ENCODE measurements at regions not wholly inside any gene's neighbourhood (a gene's known extent, or its start where the extent isn't known, plus 50 kb on each side); places are given as distances from the start of the nearest gene placed in this dataset.

- TF ChIP-seq TAF1 (IDR thresholded peaks at IDR 0.05; ENCODE audit: low read depth) = no peak
- no peak for TF ChIP-seq CTCF (IDR thresholded peaks at IDR 0.05; ENCODE audit: poor library complexity, severe bottlenecking)
- no peak for TF ChIP-seq EP300 (conservative IDR thresholded peaks at IDR 0.05; ENCODE audit: poor library complexity, severe bottlenecking)
- no peak for TF ChIP-seq EZH2 (IDR thresholded peaks at IDR 0.05; ENCODE audit: borderline replicate concordance, insufficient read depth, low read length, poor library complexity, severe bottlenecking)
- TF ChIP-seq MXI1 (conservative IDR thresholded peaks at IDR 0.05; ENCODE audit: poor library complexity, severe bottlenecking) = no peak
- no peak for TF ChIP-seq POLR2AphosphoS5 (IDR thresholded peaks at IDR 0.05)
- no peak for TF ChIP-seq RAD21 (conservative IDR thresholded peaks at IDR 0.05)
Measured at GRCh38 chr13:80533175-80533574, 192.2 kb upstream of the SPRY2 start.
